OCI-LY1 (cell line): ENCODE measurements at regions not wholly inside any gene's neighbourhood (a gene's known extent, or its start where the extent isn't known, plus 50 kb on each side); places are given as distances from the start of the nearest gene placed in this dataset.

ENCODE experiments used
- H2AFZ ChIP-seq: fragments of 200-600 bp; sonication (generic), shearing (Covaris generic); 2 replicates; pipeline ENCODE4 v1.6.0; 2014; ENCODE audit warnings: antibody characterized with exemption, mild to moderate bottlenecking, low read length
- H3F3A ChIP-seq: fragments of 200-600 bp; sonication (generic), shearing (Covaris generic); 2 replicates; pipeline ENCODE4 v1.6.0; 2014; ENCODE audit warnings: mild to moderate bottlenecking, antibody characterized with exemption, low read length, moderate library complexity; ENCODE audit not compliant: insufficient read depth
- H3K27ac ChIP-seq: fragments of 200-600 bp; sonication (generic); 2 replicates; pipeline ENCODE4 v1.5.1; 2014; ENCODE audit warnings: low read length, mixed run types, mild to moderate bottlenecking, low read depth; ENCODE audit not compliant: poor library complexity, severe bottlenecking
- H3K27me3 ChIP-seq: fragments of 200-600 bp; sonication (generic); 2 replicates; pipeline ENCODE4 v1.6.0; 2014; ENCODE audit warnings: antibody characterized with exemption, mild to moderate bottlenecking, low read length, moderate library complexity; ENCODE audit not compliant: insufficient read depth
- H3K36me3 ChIP-seq: fragments of 200-600 bp; sonication (generic); 2 replicates; pipeline ENCODE4 v1.6.1; 2014; ENCODE audit warnings: mild to moderate bottlenecking, antibody characterized with exemption, low read length, moderate library complexity, mixed read lengths; ENCODE audit not compliant: insufficient read depth
- H3K4me1 ChIP-seq: fragments of 200-600 bp; sonication (generic); 2 replicates; pipeline ENCODE4 v1.5.1; 2014; ENCODE audit warnings: mild to moderate bottlenecking, low read length, moderate library complexity; ENCODE audit not compliant: insufficient read depth, severe bottlenecking
- H3K4me2 ChIP-seq: fragments of 200-600 bp; sonication (generic), shearing (Covaris generic); 2 replicates; pipeline ENCODE4 v1.6.1; 2014; ENCODE audit warnings: low read length
- H3K4me3 ChIP-seq: fragments of 200-600 bp; sonication (generic); 2 replicates; pipeline ENCODE4 v1.5.1; 2014; ENCODE audit warnings: low read length, low read depth, mild to moderate bottlenecking, mixed read lengths; ENCODE audit not compliant: poor library complexity, severe bottlenecking
- H3K79me2 ChIP-seq: fragments of 200-600 bp; shearing (Covaris generic); 2 replicates; pipeline ENCODE4 v1.6.1; 2016; ENCODE audit warnings: mixed run types, low read length, mixed read lengths; ENCODE audit not compliant: insufficient read depth
- H3K9ac ChIP-seq: fragments of 200-600 bp; sonication (generic), shearing (Covaris generic); 2 replicates; pipeline ENCODE4 v1.6.1; 2014; ENCODE audit warnings: mild to moderate bottlenecking, low read length, mixed read lengths
- H3K9me2 ChIP-seq: fragments of 200-600 bp; sonication (generic), shearing (Covaris generic); 2 replicates; pipeline ENCODE4 v1.6.1; 2014; ENCODE audit warnings: low read depth, mild to moderate bottlenecking, low read length, mixed read lengths
- H3K9me3 ChIP-seq: fragments of 200-600 bp; shearing (Covaris generic); 2 replicates; pipeline ENCODE4 v1.6.1; 2014; ENCODE audit warnings: low read length, mixed read lengths
- H4K20me1 ChIP-seq: fragments of 200-600 bp; sonication (generic), shearing (Covaris generic); 2 replicates; pipeline ENCODE4 v1.6.0; 2016; ENCODE audit warnings: mild to moderate bottlenecking, low read length; ENCODE audit not compliant: insufficient read depth
- CTCF ChIP-seq: fragments of 200-600 bp; sonication (generic), shearing (Covaris generic); IDR thresholded peaks from 2 replicates; pipeline ENCODE4 v1.5.1; 2017; ENCODE audit warnings: mild to moderate bottlenecking, antibody characterized with exemption, low read length, moderate library complexity, mixed read lengths
- EZH2 ChIP-seq: fragments of 200-600 bp; sonication (generic), shearing (Covaris generic); IDR thresholded peaks from 2 replicates; pipeline ENCODE4 v1.8.0; 2017; ENCODE audit warnings: borderline replicate concordance, mixed run types, mild to moderate bottlenecking, antibody characterized with exemption, low read length, moderate library complexity, mixed read lengths

- Histone ChIP-seq H2AFZ (no peak overlapping the region), H4K20me1 (no peaks in the 10 kb centered on the region), H3F3A (no peaks in the 10 kb centered on the region), H3K27ac (no peak overlapping the region), H3K4me2 (no peak overlapping the region), H3K4me3 (no peak overlapping the region), H3K9me3 (no peaks in the 10 kb centered on the region), H3K36me3 (no peaks in the 10 kb centered on the region), H3K9me2 (no peaks in the 10 kb centered on the region), H3K9ac (no peak overlapping the region), H3K27me3 (no peaks in the 10 kb centered on the region), H3K4me1 (no peaks in the 10 kb centered on the region), H3K79me2 (no peaks in the 10 kb centered on the region)
- TF ChIP-seq CTCF: no peak
- TF ChIP-seq EZH2: no peak
These were observed 472.9 kb upstream of the PCDH15 start for GRCh38 chr10:55273946-55274345.

- Histone ChIP-seq H3K36me3 (no peaks in the 10 kb centered on the region), H3K27me3 (no peaks in the 10 kb centered on the region), H3K79me2 (no peaks in the 10 kb centered on the region), H2AFZ (no peak overlapping the region), H4K20me1 (no peaks in the 10 kb centered on the region), H3K27ac (no peak overlapping the region), H3K9ac (no peak overlapping the region), H3F3A (no peaks in the 10 kb centered on the region), H3K4me2 (no peak overlapping the region), H3K9me3 (no peaks in the 10 kb centered on the region), H3K4me1 (no peaks in the 10 kb centered on the region), H3K9me2 (no peaks in the 10 kb centered on the region), H3K4me3 (no peak overlapping the region)
- TF ChIP-seq EZH2 (no peak), CTCF (no peak)
These were observed 471.9 kb upstream of the PCDH15 start for GRCh38 chr10:55272886-55273285.

GRCh38 chr10:55266797-55267196 is 465.8 kb upstream of the PCDH15 start:
- no peaks in the 10 kb centered on the region for H3K9me2 ChIP-seq
- H3K36me3 ChIP-seq: no peaks in the 10 kb centered on the region
- H3K4me1 ChIP-seq: no peaks in the 10 kb centered on the region
- H3K79me2 ChIP-seq: no peaks in the 10 kb centered on the region
- no peak overlapping the region for H3K4me3 ChIP-seq
- no peak overlapping the region for H3K4me2 ChIP-seq
- H3K9ac ChIP-seq: no peak overlapping the region
- no peaks in the 10 kb centered on the region for H3F3A ChIP-seq
- no peak for TF ChIP-seq CTCF
- no peak for TF ChIP-seq EZH2
- H3K9me3 ChIP-seq: no peaks in the 10 kb centered on the region
- H2AFZ ChIP-seq: no peak overlapping the region
- H3K27me3 ChIP-seq: no peaks in the 10 kb centered on the region
- H4K20me1 ChIP-seq: no peaks in the 10 kb centered on the region
- no peak overlapping the region for H3K27ac ChIP-seq
